Thyroid gland (tissue), 4 donors: ENCODE measurements at regions not wholly inside any gene's neighbourhood (a gene's known extent, or its start where the extent isn't known, plus 50 kb on each side); places are given as distances from the start of the nearest gene placed in this dataset.
A peak's percentile ranks its signal among the peaks of the same experiment; 100 is the strongest.

Experiments used
- DNase-seq, 2 donors: peaks; one replicate each; pipeline ENCODE4 v3.0.0-alpha.2; 2019
- H3K27ac ChIP-seq, 3 donors: fragments of 200-600 bp; sonication (generic); 1 replicate in 2 of 3; 2 replicates in 1 of 3; pipeline ENCODE4 v1.5.1; 2016 to 2019; ENCODE audit warnings: mild to moderate bottlenecking in 1 of 3, moderate library complexity in 1 of 3
- H3K27me3 ChIP-seq: fragments of 200-600 bp; sonication (generic); one replicate; pipeline ENCODE4 v1.5.1; 2019
- H3K36me3 ChIP-seq, 2 donors: fragments of 200-600 bp; sonication (generic); one replicate each; pipeline ENCODE4 v1.5.1; 2016 to 2019
- H3K4me1 ChIP-seq, 2 donors: fragments of 200-600 bp; sonication (generic); one replicate each; pipeline ENCODE4 v1.5.1; 2017 to 2019
- H3K4me3 ChIP-seq, 3 donors: fragments of 200-600 bp; sonication (generic); replicated peaks in 1 of 3; 1 replicate in 2 of 3; 2 replicates in 1 of 3; pipeline ENCODE4 v1.5.1; 2016; ENCODE audit warnings: mild to moderate bottlenecking in 1 of 3
- H3K9me3 ChIP-seq: fragments of 200-600 bp; sonication (generic); one replicate; pipeline ENCODE4 v1.5.1; 2017
- POLR2A ChIP-seq, 2 donors: fragments of 450-650 bp; IDR thresholded peaks; one replicate each; pipeline ENCODE4 v1.6.1; 2017; ENCODE audit warnings: antibody characterized with exemption in 2 of 2, mild to moderate bottlenecking in 2 of 2, moderate library complexity in 1 of 2
- WGBS, 2 donors: methylation state at CpG; one replicate each; pipeline ENCODE4 v1.1.5; 2017; 5-methylcytosine and 5-hydroxymethylcytosine counted together
- intact Hi-C: fragments of 100-400 bp; cut with DNase I; formaldehyde crosslinking; loops from one replicate; pipeline ENCODE4 v1.15.1; 2023
- TF ChIP-seq, protein P1 (sequence below), 6 experiments: fragments of 200-600 bp in 3 of 6; fragments of 450-650 bp in 3 of 6; sonication (generic) in 3 of 6; IDR thresholded peaks; one replicate each; pipeline ENCODE4 v1.5.1; 2016 to 2019; ENCODE audit warnings: antibody characterized with exemption in 6 of 6, mild to moderate bottlenecking in 2 of 6, inconsistent platforms in 1 of 6, moderate library complexity in 1 of 6

- no peak for TF ChIP-seq POLR2A (IDR thresholded peaks at IDR 0.05)
- TF ChIP-seq, protein P1, sequence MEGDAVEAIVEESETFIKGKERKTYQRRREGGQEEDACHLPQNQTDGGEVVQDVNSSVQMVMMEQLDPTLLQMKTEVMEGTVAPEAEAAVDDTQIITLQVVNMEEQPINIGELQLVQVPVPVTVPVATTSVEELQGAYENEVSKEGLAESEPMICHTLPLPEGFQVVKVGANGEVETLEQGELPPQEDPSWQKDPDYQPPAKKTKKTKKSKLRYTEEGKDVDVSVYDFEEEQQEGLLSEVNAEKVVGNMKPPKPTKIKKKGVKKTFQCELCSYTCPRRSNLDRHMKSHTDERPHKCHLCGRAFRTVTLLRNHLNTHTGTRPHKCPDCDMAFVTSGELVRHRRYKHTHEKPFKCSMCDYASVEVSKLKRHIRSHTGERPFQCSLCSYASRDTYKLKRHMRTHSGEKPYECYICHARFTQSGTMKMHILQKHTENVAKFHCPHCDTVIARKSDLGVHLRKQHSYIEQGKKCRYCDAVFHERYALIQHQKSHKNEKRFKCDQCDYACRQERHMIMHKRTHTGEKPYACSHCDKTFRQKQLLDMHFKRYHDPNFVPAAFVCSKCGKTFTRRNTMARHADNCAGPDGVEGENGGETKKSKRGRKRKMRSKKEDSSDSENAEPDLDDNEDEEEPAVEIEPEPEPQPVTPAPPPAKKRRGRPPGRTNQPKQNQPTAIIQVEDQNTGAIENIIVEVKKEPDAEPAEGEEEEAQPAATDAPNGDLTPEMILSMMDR (IDR thresholded peaks at IDR 0.05) = no peak
- Histone ChIP-seq H3K9me3 (no peaks in the 10 kb centered on the region), H3K27ac (no peak overlapping the region), H3K4me3 (no peak overlapping the region), H3K4me1 (peaks cover 3 to 4% of the 10 kb centered on the region in 2 donors), H3K27me3 (no peaks in the 10 kb centered on the region), H3K36me3 (no peaks in the 10 kb centered on the region)
- DNase-seq = no peak
- intact Hi-C loops = no loop called here
- 94 to 95% methylated on average over 11 of the region's 11 CpGs for WGBS, 2 donors
Measured at GRCh38 chr5:77877516-77878355, 101.6 kb upstream of the TBCA start.

DNA sequence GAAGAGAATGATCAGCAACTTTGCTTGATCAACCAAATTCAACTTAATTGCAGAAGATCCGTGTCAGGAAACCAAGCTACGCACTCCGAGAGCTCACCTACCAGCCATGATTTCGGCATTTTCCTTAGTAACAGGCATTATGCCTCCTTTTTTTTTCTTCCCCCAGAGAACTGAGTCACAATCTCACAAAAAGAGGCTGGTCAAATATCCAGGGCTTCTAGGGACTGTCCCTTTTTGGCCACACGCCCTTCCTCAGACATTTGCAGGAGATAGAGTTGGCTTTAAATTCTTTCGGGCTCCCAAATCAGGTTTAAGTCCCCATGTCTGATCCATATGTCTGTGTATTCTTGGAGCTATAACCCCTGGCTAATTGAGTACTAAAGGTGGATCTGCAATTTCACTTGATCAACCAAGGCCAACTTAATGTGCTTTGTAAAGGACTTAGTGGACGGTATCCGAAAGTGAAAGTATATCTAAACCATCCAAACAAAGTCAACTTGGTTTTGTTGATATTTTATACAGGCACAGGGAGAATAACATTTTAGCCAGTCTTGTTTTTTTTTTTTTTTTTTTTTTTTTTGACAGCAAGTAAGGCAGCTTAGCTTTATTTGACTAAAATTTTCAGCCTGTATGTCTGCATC is 100.8 kb upstream of the TBCA start:
- 73 to 78% methylated on average over 8 of the region's 8 CpGs for WGBS, 2 donors
- no peak overlapping the region for H3K4me3 ChIP-seq

GRCh38 chr5:77876316-77876715 is 100.2 kb upstream of the TBCA start:
- 76 to 87% methylated on average over 1 of the region's 1 CpG for WGBS, 2 donors

More for the DNA sequence above, 100.8 kb upstream of the TBCA start:
- Histone ChIP-seq H3K27me3 (no peaks in the 10 kb centered on the region), H3K9me3 (no peaks in the 10 kb centered on the region), H3K36me3 (no peaks in the 10 kb centered on the region), H3K4me1 (peaks cover 3 to 4% of the 10 kb centered on the region in 2 donors), H3K27ac (no peak overlapping the region)
- TF ChIP-seq POLR2A (IDR thresholded peaks at IDR 0.05) = no peak
- TF ChIP-seq, protein P1 (IDR thresholded peaks at IDR 0.05) = no peak
- intact Hi-C loops = no loop called here
- DNase-seq = peak in 1 of 2 donors; percentile 7

GRCh38 chr5:77874691-77875090 is 98.6 kb upstream of the TBCA start:
- Histone ChIP-seq H3K9me3 (no peaks in the 10 kb centered on the region), H3K27ac (no peak overlapping the region), H3K4me3 (no peak overlapping the region), H3K27me3 (no peaks in the 10 kb centered on the region), H3K4me1 (peaks cover 8 to 9% of the 10 kb centered on the region in 2 donors), H3K36me3 (no peaks in the 10 kb centered on the region)
- WGBS, 2 donors = 77 to 79% methylated on average over 6 of the region's 6 CpGs
- intact Hi-C loops = no loop called here
- TF ChIP-seq, protein P1 (IDR thresholded peaks at IDR 0.05) = no peak
- no peak for TF ChIP-seq POLR2A (IDR thresholded peaks at IDR 0.05)
- no peak for DNase-seq

More at GRCh38 chr5:77876316-77876715, 100.2 kb upstream of the TBCA start:
- H3K27me3 ChIP-seq = no peaks in the 10 kb centered on the region
- no peak for DNase-seq
- H3K4me1 ChIP-seq = peaks cover 5 to 8% of the 10 kb centered on the region in 2 donors
- H3K27ac ChIP-seq = no peak overlapping the region
- TF ChIP-seq, protein P1 (IDR thresholded peaks at IDR 0.05) = no peak
- TF ChIP-seq POLR2A (IDR thresholded peaks at IDR 0.05) = no peak
- intact Hi-C loops = no loop called here
- no peaks in the 10 kb centered on the region for H3K36me3 ChIP-seq
- no peak overlapping the region for H3K4me3 ChIP-seq
- H3K9me3 ChIP-seq = no peaks in the 10 kb centered on the region

DNA sequence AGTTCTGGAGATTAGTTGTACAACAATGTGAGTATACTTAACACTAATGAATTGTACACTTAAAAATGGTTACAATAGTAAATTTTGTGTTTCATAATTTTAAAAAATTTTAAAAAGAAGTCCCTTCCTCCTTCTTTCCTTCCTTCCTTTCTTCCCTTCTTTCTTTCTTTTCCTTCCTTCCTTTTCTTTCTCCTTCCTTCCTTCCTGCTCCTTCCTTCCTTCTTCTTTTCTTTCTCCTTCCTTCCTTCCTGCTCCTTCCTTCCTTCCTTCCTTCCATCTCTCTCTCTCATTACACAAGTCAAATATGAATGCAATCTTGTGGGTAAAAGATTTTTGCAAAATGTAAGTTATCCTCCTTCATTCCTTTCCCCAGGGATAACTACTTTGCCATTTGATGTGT is 97.1 kb upstream of the TBCA start:
- intact Hi-C loops = no loop called here
- Histone ChIP-seq H3K4me3 (no peak overlapping the region), H3K9me3 (no peaks in the 10 kb centered on the region), H3K27me3 (no peaks in the 10 kb centered on the region), H3K4me1 (peaks cover 8 to 9% of the 10 kb centered on the region in 2 donors), H3K36me3 (no peaks in the 10 kb centered on the region), H3K27ac (no peak overlapping the region)
- DNase-seq = no peak
- no peak for TF ChIP-seq POLR2A (IDR thresholded peaks at IDR 0.05)
- TF ChIP-seq, protein P1 (IDR thresholded peaks at IDR 0.05) = no peak
